Panc1 (cell line): ENCODE measurements at regions not wholly inside any gene's neighbourhood (a gene's known extent, or its start where the extent isn't known, plus 50 kb on each side); places are given as distances from the start of the nearest gene placed in this dataset.

Experiments used
- CTCF ChIP-seq: fragments of 450-650 bp; IDR thresholded peaks from 2 replicates; pipeline ENCODE4 v1.5.1; 2017; ENCODE audit warnings: mild to moderate bottlenecking
- REST ChIP-seq, 2 experiments: IDR thresholded peaks; 2 replicates each; pipeline ENCODE4 v1.6.1; 2011 to 2012; ENCODE audit warnings: low read depth in 2 of 2, control low read depth in 1 of 2, low read length in 1 of 2, mild to moderate bottlenecking in 1 of 2, moderate library complexity in 1 of 2; ENCODE audit not compliant: insufficient read depth in 1 of 2
- SIN3A ChIP-seq: IDR thresholded peaks from 2 replicates; pipeline ENCODE4 v1.6.1; 2012; ENCODE audit warnings: low read depth, mild to moderate bottlenecking, low read length, moderate library complexity, borderline replicate concordance; ENCODE audit not compliant: insufficient read depth

GRCh38 chr4:108366716-108367115 lies 198.0 kb upstream of the LEF1 start:
- TF ChIP-seq CTCF (no peak), SIN3A (no peak), REST (IDR thresholded peaks at IDR 0.05; ENCODE audit: insufficient read depth in 1 of 2, low read depth in 2 of 2, low read length in 1 of 2) (no peak)
